ENCODE measurements at regions not wholly inside any gene's neighbourhood (a gene's known extent, or its start where the extent isn't known, plus 50 kb on each side); places are given as distances from the start of the nearest gene placed in this dataset.
"Not testable (repeated sequence)": the region's sequence is repeated elsewhere in the genome, so short reads cannot be mapped to it uniquely, and the experiment has no call there.

DNA sequence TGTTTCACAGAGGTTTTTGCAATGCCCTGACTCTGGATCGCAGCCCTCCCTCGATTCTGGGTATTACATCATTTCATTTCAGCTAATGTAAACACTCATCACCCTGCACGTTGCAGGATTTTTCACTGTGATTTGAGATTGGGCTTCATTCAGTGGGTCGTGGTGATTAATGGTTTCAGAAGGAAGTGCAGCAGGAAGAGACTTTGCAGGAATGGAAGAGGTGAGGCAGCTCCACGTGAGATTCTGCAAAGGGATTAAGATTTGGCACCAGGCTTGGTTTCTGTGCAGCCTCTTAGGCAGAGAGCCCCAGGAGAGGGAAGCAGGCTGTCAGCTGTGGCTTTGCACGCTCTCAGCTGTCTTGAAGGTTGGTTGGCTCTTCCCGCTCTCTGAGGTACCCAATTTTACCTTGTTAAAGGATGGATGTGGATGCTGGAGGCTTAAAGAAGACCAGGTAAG is 95.2 kb downstream of the PLCE1 start:
- no peak for DNase-seq

GRCh38 chr10:94091649-94092048 is 97.9 kb downstream of the PLCE1 start:
- DNase-seq = no peak

DNA sequence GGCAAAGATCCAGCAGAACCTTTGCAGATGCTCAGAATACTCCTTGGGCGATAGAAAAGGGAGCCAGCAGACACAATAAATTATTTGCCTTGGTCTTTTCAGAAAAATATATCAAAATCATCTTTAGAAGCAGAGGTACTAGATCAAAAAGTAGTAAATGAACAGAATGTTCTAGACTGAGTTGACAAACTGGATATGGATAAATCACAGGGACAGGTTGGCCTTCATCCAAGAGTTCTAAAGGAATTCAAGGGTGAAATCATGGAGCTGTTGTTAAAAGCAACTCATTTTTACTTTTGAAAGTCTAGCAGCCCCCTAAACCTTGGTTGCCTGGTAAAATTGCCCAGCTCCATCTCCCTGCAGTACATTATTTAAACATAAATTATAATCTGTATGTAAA is 99.1 kb downstream of the PLCE1 start:
- no peak for DNase-seq

DNA sequence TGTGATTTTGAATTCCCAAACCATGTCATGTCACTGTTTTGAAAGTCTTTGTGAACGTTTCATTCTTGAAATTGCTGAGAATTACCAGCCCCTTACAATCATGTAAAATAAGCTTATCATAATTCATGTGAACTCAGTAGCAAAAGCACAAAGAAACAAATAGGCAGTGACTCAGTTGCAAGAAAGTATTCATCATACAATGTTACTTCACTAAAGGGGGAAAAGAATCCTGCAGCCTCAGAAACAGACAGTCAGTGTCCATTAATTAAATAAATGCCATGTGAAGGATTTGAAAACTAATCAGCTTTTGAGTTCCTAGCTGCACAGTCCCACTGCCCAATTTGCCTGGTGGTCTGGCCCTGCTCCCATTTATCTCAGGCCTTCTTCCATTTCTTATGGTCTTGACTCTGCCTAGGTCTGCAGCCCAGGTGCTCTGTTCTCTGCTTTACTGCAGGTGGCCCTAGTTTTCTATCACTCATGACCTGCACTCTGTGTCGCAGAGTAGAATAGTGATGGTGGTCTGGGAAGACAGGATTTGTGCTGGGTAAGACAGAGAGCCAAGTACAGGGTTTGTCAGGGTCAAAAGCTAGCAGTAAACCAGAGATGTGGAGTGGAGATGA is 99.7 kb downstream of the PLCE1 start:
- DNase-seq = no peak

DNA sequence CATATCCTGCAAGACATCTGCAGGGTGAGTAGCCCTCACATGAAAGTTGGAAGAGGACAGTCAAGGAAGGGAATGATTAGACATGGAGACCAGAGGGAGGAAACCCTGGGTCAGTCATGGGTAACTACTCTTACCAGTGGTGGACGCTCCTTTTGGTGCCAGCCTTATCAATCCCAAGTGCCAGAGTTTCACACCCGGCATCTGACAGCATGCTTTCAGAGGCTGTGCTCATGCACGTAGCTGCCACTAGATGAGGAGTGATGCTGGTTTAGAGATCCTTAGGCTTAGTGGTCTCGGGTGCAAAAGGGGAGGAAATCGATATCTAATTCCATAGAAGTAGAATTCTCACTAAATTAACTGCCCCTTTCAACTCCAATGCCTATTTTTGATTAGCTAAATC is 100.8 kb downstream of the PLCE1 start:
- DNase-seq = no peak

- no peak for DNase-seq
Measured at GRCh38 chr10:94097656-94098055, 103.9 kb downstream of the PLCE1 start.

- no peak for DNase-seq
Measured at GRCh38 chr10:94098896-94099295, 105.2 kb downstream of the PLCE1 start.

DNA sequence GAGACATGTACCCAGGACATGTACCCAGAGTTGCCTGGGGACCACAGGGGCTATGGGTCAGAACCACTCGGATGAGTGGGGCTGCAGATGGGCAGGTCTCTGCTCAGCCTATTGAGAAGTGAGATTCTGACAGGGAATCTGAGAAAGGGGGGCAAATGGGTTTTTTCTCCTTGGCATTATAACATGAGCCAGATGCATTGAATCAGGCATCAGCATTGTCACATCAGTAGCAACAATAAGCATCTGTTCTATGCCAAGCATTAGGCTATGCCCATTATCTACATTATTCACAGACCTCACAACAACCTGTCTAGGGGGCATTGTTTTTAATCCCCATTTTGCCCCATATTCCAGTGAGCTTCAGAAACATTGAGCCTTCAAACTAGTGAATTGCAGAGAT is 108.2 kb downstream of the PLCE1 start:
- DNase-seq = no peak

DNA sequence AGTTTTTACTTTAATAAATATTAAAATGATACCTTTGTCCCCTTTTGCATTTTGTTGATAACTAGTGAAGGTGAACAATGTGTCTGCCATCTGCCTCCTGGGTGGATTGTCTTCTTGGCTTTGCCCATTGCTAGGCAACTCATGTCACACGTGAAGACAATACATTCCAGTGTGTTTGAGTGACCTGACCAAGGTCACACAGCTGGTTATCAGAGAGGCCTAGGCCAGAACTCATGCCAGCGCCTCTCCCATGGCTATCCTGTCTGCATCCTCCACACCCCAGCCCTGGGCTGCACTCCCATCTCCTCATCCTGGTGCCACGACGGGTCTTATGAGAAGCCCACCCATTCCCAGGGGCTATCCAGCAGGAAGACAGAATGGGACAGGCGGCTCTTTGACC is 108.7 kb downstream of the PLCE1 start:
- no peak for DNase-seq

- DNase-seq = no peak
Measured at GRCh38 chr10:94103192-94103591, 109.5 kb downstream of the PLCE1 start.

DNA sequence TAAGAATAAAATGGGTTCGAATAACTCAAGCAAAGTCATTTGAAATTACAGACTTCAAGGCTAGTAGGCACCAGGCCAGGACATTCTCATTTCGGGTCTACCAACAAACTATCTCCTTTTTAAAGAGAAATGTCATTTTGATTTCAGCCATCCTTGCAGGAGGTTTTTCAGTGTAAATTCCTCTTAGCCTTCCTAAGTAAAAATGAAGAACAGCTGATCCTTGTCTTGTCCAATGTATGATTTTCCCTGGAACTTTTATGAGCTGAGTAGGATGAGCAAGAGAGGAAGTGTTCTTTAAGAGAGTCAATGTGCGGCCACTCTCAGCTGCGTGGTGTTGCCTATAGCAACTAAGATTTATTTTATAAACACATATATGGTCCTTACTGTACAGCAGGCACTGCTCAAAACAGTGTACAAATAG is 110.1 kb downstream of the PLCE1 start:
- DNase-seq = no peak

DNA sequence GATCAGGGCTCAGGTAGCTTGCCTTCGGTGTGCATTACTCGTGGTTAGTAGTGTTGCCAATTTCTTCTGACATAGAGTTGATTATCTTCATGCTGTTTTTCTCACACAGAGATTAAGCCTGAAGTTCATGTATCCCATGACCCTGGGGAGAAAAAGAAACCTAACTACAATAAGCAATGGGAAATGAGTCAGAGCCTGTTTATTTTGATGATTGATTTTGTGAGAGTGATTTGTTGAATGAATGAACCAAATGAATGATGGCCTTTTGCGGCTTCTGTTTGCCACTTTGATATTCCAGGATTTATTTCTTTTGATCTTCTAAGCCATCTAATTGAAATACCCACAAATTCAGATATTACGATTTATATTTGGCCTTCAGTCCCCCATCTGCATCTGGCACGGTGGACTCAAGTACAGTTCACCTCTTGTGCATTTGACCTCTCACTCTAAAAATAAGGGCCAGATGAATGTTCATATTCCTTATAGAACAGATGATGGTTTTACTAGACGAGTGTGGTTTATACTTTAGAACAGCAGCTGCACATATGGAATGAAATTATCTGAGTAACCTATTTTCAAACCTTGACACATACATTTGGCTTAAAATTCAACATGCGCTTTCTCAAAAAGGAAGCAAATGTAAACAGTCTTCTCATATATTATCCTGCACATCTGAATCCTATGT is 110.7 kb downstream of the PLCE1 start:
- DNase-seq = no peak

- DNase-seq = no peak
Measured at GRCh38 chr10:94105226-94105625, 111.5 kb downstream of the PLCE1 start.

- no peak for DNase-seq
Measured at GRCh38 chr10:94107191-94107590, 113.5 kb downstream of the PLCE1 start.

GRCh38 chr10:94108200-94108599 is 114.5 kb downstream of the PLCE1 start:
- no peak for DNase-seq

DNA sequence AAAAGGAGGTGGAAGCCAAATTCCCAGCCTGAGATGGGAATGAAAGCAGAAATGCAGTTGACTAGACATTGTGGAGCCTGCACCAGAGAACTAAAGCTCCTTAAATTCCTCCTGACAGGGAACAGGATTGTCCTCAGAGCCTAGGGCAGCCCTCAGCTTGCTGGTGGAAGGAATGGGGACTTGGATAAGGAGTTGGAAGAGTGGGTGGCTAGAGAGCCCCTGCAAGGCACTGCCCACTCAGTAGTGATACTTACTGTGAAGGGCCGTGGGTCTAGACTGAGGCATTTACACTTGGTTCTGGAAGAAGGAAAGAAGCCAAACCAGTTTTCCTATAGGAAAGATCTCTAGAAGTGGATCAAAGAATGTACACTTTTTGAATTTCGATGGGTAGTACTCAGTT is 117.6 kb downstream of the PLCE1 start:
- no peak for DNase-seq

DNA sequence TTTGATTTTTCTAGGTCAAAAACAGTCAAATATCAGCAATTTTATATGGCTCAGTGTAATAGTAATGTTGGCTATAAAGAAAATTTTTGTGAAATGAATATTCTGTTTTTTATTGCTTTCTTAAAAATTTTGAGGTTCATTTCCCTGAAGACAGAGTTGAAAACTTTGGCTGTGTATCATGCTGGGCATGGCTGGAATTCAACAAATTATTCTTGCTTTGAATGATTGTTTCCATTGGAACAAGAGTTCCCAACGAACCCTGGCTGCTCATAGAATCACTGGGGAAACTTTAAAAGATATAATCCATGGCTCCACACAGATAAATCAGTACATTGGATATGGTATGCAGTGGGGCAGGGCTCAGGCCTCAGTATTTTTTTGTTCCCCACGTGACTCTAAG is 118.6 kb downstream of the PLCE1 start:
- DNase-seq = no peak

DNA sequence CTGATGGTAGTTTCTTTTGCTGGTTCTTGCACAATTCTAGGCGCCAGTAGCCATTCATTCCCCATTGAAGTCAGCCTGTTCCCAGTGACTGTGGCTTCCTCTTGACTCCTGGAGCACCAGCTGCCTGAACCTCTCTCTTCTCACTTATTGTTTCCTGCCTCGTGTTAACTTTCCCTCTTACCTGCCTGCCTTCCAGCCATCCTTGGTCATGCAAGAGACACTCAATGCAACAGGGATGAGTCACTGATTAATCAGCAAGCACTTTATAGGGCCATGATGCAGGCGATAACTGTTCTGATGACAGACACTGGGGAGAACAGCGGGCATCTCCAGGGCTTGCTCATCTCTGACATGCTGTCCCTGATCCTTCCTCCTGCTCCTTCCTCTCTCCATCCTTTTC is 122.0 kb downstream of the PLCE1 start:
- DNase-seq = no peak

GRCh38 chr10:94116848-94117247 is 123.1 kb downstream of the PLCE1 start:
- no peak for DNase-seq

GRCh38 chr10:94122211-94122610 is 128.5 kb downstream of the PLCE1 start:
- DNase-seq = no peak

DNA sequence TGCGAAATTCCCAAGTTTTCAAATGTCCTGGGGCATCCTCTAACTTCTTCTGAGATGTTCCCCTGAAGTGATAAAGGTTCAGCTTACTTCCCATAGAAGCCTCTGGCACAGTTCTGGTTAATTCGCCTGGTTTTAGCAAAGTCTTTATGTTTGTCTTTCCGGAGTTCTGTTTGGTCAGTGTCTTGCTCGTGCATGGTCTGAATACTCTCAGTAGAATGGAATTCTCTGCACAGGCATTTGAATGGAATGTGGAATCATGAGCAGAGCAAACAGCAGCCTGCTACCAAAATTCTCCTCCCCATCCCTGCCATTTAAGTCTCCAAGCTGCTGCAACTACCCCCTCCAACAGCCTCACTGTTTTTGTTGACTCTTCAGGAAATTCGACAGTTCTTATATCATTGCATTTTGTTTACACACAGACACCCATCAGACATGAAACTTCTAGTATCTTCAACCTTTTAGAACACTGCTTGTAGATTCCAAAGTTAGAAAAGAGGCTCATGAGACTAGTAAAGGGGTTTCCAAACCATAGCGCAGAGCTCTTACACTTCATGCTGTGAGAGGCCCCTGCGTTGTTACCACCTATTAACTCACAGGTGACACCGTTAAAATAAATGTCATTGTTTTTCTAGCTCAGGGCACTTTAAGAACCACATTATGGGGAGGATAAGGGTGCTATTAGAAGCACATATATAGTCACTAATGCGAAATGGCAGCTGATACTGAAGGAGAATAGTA is 129.7 kb downstream of the PLCE1 start:
- no peak for DNase-seq

DNA sequence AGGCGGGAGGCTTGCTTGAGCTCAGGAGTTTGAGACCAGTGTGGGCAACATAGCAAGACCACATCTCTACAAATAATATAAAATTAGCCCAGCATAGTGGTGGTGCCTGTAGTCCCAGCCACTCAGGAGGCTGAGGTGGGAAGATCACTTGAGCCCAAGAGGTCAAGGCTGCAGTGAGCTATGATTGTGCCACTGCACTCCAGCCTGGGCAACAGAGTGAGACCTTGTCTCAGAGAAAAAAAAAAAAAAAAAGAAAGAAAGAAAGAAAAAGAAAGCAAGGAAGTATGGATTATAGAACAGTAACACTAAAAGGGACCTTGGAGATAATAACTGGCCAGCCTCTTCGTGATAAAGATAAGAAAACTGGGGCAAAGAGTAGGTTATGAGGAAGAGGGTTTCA is 130.4 kb downstream of the PLCE1 start:
- not testable (repeated sequence) for DNase-seq

DNA sequence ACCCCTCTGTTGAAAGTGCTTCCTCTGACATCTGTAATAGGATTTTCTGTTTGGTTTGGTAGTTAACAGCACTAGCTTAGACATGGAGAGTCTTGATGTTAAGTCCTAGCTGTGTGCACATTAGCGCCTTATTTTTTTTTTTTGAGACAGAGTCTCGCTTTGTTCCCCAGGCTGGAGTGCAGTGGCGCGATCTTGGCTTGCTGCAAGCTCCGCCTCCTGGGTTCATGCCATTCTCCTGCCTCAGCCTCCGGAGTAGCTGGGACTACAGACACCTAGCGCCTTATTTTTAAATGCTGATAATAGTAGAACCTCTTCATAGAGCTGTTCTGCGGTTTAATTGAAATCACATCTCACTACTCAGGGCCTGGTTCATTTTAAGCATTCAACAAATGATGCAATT is 131.5 kb downstream of the PLCE1 start:
- DNase-seq = not testable (repeated sequence)

- DNase-seq = no peak
Measured at GRCh38 chr10:94125856-94126255, 132.1 kb downstream of the PLCE1 start.

Data from effector CD8-positive, alpha-beta T cell (primary cell).